ENCODE measurements at regions not wholly inside any gene's neighbourhood (a gene's known extent, or its start where the extent isn't known, plus 50 kb on each side); places are given as distances from the start of the nearest gene placed in this dataset.

- no peak for TF ChIP-seq CTCF (IDR thresholded peaks at IDR 0.05; ENCODE audit: low read length)
- no peak for TF ChIP-seq EZH2 (IDR thresholded peaks at IDR 0.05; ENCODE audit: borderline replicate concordance, low read length)
Observed at GRCh38 chr14:24713404-24713803, 79.4 kb upstream of the GZMB start.

All from OCI-LY1 (cell line).